ENCODE measurements at regions not wholly inside any gene's neighbourhood (a gene's known extent, or its start where the extent isn't known, plus 50 kb on each side); places are given as distances from the start of the nearest gene placed in this dataset.

DNA sequence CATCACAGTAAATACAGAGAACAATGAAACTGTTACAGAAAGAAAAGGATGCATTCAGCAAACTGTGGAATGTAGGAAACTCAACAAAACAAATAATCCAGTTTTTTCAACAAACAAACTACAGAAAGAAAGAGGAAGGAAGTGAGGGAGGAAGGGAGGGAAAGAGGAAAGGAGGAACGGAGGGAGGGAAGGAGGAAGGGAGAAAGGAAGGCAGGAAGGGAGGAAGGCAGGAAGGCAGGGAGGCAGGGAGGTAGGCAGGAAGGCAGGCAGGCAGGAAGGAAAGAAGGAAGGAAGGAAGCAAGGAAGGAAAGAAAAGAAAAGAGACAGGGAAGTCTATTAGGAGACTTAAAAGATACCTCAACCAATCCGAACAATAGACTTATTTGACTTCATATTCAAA lies 135.7 kb downstream of the EFHB start:
- TF ChIP-seq, protein P1, sequence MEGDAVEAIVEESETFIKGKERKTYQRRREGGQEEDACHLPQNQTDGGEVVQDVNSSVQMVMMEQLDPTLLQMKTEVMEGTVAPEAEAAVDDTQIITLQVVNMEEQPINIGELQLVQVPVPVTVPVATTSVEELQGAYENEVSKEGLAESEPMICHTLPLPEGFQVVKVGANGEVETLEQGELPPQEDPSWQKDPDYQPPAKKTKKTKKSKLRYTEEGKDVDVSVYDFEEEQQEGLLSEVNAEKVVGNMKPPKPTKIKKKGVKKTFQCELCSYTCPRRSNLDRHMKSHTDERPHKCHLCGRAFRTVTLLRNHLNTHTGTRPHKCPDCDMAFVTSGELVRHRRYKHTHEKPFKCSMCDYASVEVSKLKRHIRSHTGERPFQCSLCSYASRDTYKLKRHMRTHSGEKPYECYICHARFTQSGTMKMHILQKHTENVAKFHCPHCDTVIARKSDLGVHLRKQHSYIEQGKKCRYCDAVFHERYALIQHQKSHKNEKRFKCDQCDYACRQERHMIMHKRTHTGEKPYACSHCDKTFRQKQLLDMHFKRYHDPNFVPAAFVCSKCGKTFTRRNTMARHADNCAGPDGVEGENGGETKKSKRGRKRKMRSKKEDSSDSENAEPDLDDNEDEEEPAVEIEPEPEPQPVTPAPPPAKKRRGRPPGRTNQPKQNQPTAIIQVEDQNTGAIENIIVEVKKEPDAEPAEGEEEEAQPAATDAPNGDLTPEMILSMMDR (IDR thresholded peaks at IDR 0.05) = no peak
- TF ChIP-seq ZNF121 (CRISPR knock-in tag; IDR thresholded peaks at IDR 0.05) = no peak
- TF ChIP-seq, protein P2, sequence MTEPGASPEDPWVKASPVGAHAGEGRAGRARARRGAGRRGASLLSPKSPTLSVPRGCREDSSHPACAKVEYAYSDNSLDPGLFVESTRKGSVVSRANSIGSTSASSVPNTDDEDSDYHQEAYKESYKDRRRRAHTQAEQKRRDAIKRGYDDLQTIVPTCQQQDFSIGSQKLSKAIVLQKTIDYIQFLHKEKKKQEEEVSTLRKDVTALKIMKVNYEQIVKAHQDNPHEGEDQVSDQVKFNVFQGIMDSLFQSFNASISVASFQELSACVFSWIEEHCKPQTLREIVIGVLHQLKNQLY (CRISPR knock-in tag; IDR thresholded peaks at IDR 0.05) = no peak
- TF ChIP-seq, protein P3, sequence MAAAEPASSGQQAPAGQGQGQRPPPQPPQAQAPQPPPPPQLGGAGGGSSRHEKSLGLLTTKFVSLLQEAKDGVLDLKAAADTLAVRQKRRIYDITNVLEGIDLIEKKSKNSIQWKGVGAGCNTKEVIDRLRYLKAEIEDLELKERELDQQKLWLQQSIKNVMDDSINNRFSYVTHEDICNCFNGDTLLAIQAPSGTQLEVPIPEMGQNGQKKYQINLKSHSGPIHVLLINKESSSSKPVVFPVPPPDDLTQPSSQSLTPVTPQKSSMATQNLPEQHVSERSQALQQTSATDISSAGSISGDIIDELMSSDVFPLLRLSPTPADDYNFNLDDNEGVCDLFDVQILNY (CRISPR knock-in tag; IDR thresholded peaks at IDR 0.05) = no peak
- no peak for TF ChIP-seq TP53 (CRISPR knock-in tag; IDR thresholded peaks at IDR 0.05)
- TF ChIP-seq ZBTB21 (CRISPR knock-in tag; IDR thresholded peaks at IDR 0.05; ENCODE audit: borderline replicate concordance) = no peak
- no peak for TF ChIP-seq SMAD3 (CRISPR knock-in tag; IDR thresholded peaks at IDR 0.05; ENCODE audit: borderline replicate concordance)
- TF ChIP-seq, protein P4, sequence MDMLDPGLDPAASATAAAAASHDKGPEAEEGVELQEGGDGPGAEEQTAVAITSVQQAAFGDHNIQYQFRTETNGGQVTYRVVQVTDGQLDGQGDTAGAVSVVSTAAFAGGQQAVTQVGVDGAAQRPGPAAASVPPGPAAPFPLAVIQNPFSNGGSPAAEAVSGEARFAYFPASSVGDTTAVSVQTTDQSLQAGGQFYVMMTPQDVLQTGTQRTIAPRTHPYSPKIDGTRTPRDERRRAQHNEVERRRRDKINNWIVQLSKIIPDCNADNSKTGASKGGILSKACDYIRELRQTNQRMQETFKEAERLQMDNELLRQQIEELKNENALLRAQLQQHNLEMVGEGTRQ (CRISPR knock-in tag; IDR thresholded peaks at IDR 0.05) = no peak
- no peak for TF ChIP-seq ZNF138 (CRISPR knock-in tag; conservative IDR thresholded peaks at IDR 0.05)
- TF ChIP-seq, protein P5, sequence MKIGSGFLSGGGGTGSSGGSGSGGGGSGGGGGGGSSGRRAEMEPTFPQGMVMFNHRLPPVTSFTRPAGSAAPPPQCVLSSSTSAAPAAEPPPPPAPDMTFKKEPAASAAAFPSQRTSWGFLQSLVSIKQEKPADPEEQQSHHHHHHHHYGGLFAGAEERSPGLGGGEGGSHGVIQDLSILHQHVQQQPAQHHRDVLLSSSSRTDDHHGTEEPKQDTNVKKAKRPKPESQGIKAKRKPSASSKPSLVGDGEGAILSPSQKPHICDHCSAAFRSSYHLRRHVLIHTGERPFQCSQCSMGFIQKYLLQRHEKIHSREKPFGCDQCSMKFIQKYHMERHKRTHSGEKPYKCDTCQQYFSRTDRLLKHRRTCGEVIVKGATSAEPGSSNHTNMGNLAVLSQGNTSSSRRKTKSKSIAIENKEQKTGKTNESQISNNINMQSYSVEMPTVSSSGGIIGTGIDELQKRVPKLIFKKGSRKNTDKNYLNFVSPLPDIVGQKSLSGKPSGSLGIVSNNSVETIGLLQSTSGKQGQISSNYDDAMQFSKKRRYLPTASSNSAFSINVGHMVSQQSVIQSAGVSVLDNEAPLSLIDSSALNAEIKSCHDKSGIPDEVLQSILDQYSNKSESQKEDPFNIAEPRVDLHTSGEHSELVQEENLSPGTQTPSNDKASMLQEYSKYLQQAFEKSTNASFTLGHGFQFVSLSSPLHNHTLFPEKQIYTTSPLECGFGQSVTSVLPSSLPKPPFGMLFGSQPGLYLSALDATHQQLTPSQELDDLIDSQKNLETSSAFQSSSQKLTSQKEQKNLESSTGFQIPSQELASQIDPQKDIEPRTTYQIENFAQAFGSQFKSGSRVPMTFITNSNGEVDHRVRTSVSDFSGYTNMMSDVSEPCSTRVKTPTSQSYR (CRISPR knock-in tag; IDR thresholded peaks at IDR 0.05) = no peak

Data from WTC11 (cell line).